ENCODE measurements at regions not wholly inside any gene's neighbourhood (a gene's known extent, or its start where the extent isn't known, plus 50 kb on each side); places are given as distances from the start of the nearest gene placed in this dataset.

GRCh38 chr11:109902764-109903433 is 190.3 kb upstream of the ZC3H12C start:
- WGBS, 2 donors: 71 to 79% methylated on average over 5 of the region's 5 CpGs
- no peak for DNase-seq (ENCODE audit: low spot score in 2 of 2)
- TF ChIP-seq POLR2A (IDR thresholded peaks at IDR 0.05): no peak
- TF ChIP-seq, protein P1, sequence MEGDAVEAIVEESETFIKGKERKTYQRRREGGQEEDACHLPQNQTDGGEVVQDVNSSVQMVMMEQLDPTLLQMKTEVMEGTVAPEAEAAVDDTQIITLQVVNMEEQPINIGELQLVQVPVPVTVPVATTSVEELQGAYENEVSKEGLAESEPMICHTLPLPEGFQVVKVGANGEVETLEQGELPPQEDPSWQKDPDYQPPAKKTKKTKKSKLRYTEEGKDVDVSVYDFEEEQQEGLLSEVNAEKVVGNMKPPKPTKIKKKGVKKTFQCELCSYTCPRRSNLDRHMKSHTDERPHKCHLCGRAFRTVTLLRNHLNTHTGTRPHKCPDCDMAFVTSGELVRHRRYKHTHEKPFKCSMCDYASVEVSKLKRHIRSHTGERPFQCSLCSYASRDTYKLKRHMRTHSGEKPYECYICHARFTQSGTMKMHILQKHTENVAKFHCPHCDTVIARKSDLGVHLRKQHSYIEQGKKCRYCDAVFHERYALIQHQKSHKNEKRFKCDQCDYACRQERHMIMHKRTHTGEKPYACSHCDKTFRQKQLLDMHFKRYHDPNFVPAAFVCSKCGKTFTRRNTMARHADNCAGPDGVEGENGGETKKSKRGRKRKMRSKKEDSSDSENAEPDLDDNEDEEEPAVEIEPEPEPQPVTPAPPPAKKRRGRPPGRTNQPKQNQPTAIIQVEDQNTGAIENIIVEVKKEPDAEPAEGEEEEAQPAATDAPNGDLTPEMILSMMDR (IDR thresholded peaks at IDR 0.05): no peak
- intact Hi-C loops (cut with DNase I; ENCODE audit: low total_unique reads): no loop called here
- H3K4me3 ChIP-seq (ENCODE audit: low read depth, poor library complexity, severe bottlenecking): no peak overlapping the region

GRCh38 chr11:109911488-109911887 is 181.7 kb upstream of the ZC3H12C start:
- no peak for DNase-seq (ENCODE audit: low spot score in 2 of 2)
- intact Hi-C loops (cut with DNase I; ENCODE audit: low total_unique reads): no loop called here
- 23 to 36% methylated on average over 2 of the region's 2 CpGs for WGBS, 2 donors
- H3K4me3 ChIP-seq (ENCODE audit: low read depth, poor library complexity, severe bottlenecking): no peak overlapping the region
- TF ChIP-seq POLR2A (IDR thresholded peaks at IDR 0.05): no peak
- TF ChIP-seq, protein P1 (IDR thresholded peaks at IDR 0.05): no peak

- WGBS, 2 donors: 42 to 58% methylated on average over 4 of the region's 4 CpGs
- no peak for TF ChIP-seq POLR2A (IDR thresholded peaks at IDR 0.05)
- TF ChIP-seq, protein P1 (IDR thresholded peaks at IDR 0.05): no peak
- no peak overlapping the region for H3K4me3 ChIP-seq (ENCODE audit: low read depth, poor library complexity, severe bottlenecking)
- intact Hi-C loops (cut with DNase I; ENCODE audit: low total_unique reads): no loop called here
- no peak for DNase-seq (ENCODE audit: low spot score in 2 of 2)
These were observed 179.2 kb upstream of the ZC3H12C start for GRCh38 chr11:109914038-109914437.

- 38 to 43% methylated on average over 5 of the region's 5 CpGs for WGBS, 2 donors
- TF ChIP-seq, protein P1 (IDR thresholded peaks at IDR 0.05): no peak
- no peak for TF ChIP-seq POLR2A (IDR thresholded peaks at IDR 0.05)
- intact Hi-C loops (cut with DNase I; ENCODE audit: low total_unique reads): no loop called here
- no peak overlapping the region for H3K4me3 ChIP-seq (ENCODE audit: low read depth, poor library complexity, severe bottlenecking)
- no peak for DNase-seq (ENCODE audit: low spot score in 2 of 2)
These were observed 178.2 kb upstream of the ZC3H12C start for GRCh38 chr11:109914809-109915653.

DNA sequence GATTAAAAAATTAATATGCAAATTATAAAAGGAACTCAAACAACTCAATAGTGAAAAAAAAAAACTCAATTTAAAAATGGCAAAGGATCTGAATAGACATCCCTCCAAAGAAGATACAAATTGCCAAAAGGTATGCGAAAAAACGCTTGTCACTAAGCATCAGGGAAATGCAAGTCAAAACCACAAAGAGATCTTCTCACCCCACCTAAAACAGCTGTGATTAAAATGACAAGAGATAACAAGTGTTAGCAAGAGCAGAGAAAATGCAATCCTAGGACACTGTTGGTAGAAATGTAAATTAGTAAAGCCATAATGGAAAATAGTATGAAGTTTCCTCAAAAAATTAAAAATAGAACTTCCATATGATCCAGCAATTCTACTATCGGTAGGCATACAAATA is 166.3 kb upstream of the ZC3H12C start:
- no peak for DNase-seq (ENCODE audit: low spot score in 2 of 2)
- H3K4me3 ChIP-seq (ENCODE audit: low read depth, poor library complexity, severe bottlenecking): no peak overlapping the region
- WGBS, 2 donors: 36% methylated on average over 3 of the region's 3 CpGs
- TF ChIP-seq POLR2A (IDR thresholded peaks at IDR 0.05): no peak
- TF ChIP-seq, protein P1 (IDR thresholded peaks at IDR 0.05): no peak
- intact Hi-C loops (cut with DNase I; ENCODE audit: low total_unique reads): no loop called here
